ENCODE measurements at regions not wholly inside any gene's neighbourhood (a gene's known extent, or its start where the extent isn't known, plus 50 kb on each side); places are given as distances from the start of the nearest gene placed in this dataset.

DNA sequence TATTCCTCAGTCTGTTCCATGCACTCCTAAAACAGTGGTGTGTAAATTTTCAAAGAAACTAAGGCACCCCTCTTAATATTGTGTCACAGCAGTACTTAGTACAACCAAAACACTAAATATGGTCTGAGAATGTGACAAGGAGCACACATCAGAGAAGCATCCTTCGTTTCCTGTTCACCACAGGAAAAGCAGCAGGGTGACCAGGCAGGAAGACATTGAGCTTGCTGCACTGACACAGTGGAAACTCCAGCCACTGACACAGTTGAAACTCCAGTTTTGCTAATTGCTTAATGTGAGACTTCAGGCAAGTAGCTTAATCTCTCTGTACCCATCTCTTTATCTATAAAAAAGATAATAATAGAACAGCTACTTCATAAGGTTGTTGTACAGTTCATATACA, 353.0 kb upstream of the RORA start:
- no peak for TF ChIP-seq POLR2AphosphoS5 (IDR thresholded peaks at IDR 0.05)
- no peak for TF ChIP-seq POLR2A (IDR thresholded peaks at IDR 0.05)
